H7 (cell line): ENCODE measurements at regions not wholly inside any gene's neighbourhood (a gene's known extent, or its start where the extent isn't known, plus 50 kb on each side); places are given as distances from the start of the nearest gene placed in this dataset.

Source experiments
- DNase-seq: peaks from one replicate; pipeline ENCODE4 v3.0.0; 2012
- H3K27me3 ChIP-seq: 2 replicates; pipeline ENCODE4 v1.6.0; 2011; ENCODE audit warnings: mild to moderate bottlenecking, low read length; ENCODE audit not compliant: control insufficient read depth, insufficient read depth
- H3K36me3 ChIP-seq: replicated peaks from 2 replicates; pipeline ENCODE4 v1.5.1; 2011; ENCODE audit warnings: low read length; ENCODE audit not compliant: control insufficient read depth, insufficient read depth
- H3K4me3 ChIP-seq: 2 replicates; pipeline ENCODE4 v1.5.1; 2011; ENCODE audit warnings: low read depth, mild to moderate bottlenecking, control low read depth, low read length, moderate library complexity; ENCODE audit not compliant: insufficient read depth

DNA sequence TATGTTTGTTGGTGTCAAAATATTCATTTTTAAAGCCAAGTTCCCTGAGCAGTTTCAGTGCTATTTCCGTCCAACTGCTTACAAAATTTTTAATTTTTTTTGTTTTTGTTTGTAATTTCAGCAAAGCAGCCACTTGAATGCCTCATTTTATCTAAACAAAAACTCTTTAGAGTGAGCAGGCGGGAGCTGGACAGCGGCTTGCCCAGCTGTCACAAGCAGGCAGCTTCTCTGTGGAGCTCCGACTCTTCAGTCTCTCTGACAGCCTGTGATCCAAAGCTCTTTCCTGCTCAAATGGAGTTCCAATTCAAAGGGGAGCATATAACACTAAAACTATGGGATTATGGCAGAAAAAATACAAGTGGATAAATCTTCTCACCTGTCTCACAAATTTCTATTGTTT, 618.3 kb upstream of the PCDH20 start:
- H3K36me3 ChIP-seq = no peaks in the 10 kb centered on the region
- DNase-seq = no peak
- no peaks in the 10 kb centered on the region for H3K27me3 ChIP-seq
- no peak overlapping the region for H3K4me3 ChIP-seq

DNA sequence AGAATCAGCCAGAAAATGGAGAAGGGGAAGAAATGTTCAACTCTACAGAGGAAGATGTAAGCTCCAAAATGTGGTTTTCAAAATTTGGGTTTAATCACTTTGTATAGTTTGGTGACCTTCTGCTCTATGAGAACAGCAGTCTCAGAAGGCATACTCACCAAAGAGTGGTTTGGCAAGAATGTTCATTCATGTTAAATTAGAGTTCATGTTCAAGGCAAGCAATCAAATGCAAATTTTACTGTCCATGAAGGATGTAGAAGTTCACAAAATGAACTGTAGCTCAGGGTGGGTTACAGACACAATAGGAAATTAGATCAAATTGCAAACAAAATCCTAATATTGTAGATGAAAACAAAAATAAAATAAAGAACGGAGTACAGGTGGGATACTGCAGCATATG, 606.7 kb upstream of the PCDH20 start:
- no peaks in the 10 kb centered on the region for H3K27me3 ChIP-seq

DNA sequence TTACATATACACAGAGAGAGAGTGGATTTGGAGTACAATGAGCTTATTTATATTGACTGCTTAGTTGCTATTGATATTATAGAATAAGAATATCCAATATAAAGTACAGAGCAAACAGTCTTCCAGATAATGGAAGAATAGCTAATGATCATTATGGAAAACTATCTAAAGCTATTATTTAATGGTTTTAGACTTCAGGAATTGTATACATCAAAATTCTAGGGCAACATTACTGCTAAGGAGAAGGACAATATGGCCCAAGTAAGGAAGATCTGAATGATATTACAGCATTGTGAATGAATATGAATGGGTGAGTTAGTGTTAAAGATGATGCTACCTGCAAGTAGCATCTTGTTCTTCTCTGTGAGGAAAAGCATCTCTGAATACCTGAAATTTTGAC, 604.2 kb upstream of the PCDH20 start:
- no peak overlapping the region for H3K4me3 ChIP-seq
- DNase-seq = no peak
- no peaks in the 10 kb centered on the region for H3K36me3 ChIP-seq
- H3K27me3 ChIP-seq = no peaks in the 10 kb centered on the region

More for the DNA sequence above, 606.7 kb upstream of the PCDH20 start:
- DNase-seq = no peak
- Histone ChIP-seq H3K36me3 (no peaks in the 10 kb centered on the region), H3K4me3 (no peak overlapping the region)

- H3K4me3 ChIP-seq = no peak overlapping the region
- no peak for DNase-seq
- H3K27me3 ChIP-seq = no peaks in the 10 kb centered on the region
- H3K36me3 ChIP-seq = no peaks in the 10 kb centered on the region
Measured at GRCh38 chr13:62014299-62014698, 598.6 kb upstream of the PCDH20 start.

DNA sequence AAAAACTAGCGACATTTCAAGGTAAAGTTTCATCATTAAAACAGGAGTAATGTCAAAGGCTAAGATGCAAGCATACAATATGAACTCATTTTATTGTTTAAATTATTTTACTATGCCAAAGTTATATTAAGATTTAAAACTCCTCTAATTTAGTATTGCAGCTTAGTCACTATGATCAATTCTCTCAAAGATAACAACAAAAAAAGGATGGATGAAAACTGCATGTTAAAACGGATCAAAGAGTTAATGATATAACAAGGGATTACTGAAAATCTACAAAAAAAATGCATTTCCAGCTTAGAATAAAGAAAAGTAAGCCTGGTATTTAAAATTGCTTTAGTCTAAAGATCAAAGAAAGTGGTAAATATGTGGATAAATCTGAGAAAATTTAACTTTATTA, 587.8 kb upstream of the PCDH20 start:
- Histone ChIP-seq H3K36me3 (no peaks in the 10 kb centered on the region), H3K4me3 (no peak overlapping the region), H3K27me3 (no peaks in the 10 kb centered on the region)
- no peak for DNase-seq

GRCh38 chr13:61994174-61994573, 578.5 kb upstream of the PCDH20 start:
- no peak for DNase-seq
- Histone ChIP-seq H3K27me3 (no peaks in the 10 kb centered on the region), H3K36me3 (no peaks in the 10 kb centered on the region), H3K4me3 (no peak overlapping the region)

- Histone ChIP-seq H3K36me3 (no peaks in the 10 kb centered on the region), H3K4me3 (no peak overlapping the region), H3K27me3 (no peaks in the 10 kb centered on the region)
- no peak for DNase-seq
Measured at GRCh38 chr13:61989978-61990377, 574.3 kb upstream of the PCDH20 start.

GRCh38 chr13:61988810-61989209, 573.2 kb upstream of the PCDH20 start:
- no peaks in the 10 kb centered on the region for H3K36me3 ChIP-seq
- H3K27me3 ChIP-seq = no peaks in the 10 kb centered on the region
- no peak for DNase-seq
- H3K4me3 ChIP-seq = no peak overlapping the region

GRCh38 chr13:61975001-61975400, 559.4 kb upstream of the PCDH20 start:
- no peaks in the 10 kb centered on the region for H3K36me3 ChIP-seq
- no peak for DNase-seq
- no peak overlapping the region for H3K4me3 ChIP-seq
- no peaks in the 10 kb centered on the region for H3K27me3 ChIP-seq

DNA sequence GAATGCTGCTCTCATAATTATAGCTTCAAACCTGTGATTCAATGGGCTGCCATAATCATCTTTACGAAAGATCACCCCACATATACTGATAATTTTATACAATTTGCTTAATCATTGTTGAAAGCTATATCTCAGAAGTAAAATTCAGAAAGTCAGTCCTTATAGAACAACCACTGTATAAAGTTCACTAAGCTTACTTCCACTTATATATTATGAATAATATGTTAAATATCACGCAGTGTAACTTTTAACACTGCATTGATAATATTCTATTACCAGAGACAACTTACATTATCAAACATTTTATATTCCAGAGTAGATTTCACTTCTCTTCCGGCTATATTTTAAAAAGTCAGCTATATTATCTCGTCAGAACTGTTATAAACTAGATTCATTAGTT, 550.1 kb upstream of the PCDH20 start:
- Histone ChIP-seq H3K36me3 (no peaks in the 10 kb centered on the region), H3K4me3 (no peak overlapping the region), H3K27me3 (no peaks in the 10 kb centered on the region)
- DNase-seq = no peak

DNA sequence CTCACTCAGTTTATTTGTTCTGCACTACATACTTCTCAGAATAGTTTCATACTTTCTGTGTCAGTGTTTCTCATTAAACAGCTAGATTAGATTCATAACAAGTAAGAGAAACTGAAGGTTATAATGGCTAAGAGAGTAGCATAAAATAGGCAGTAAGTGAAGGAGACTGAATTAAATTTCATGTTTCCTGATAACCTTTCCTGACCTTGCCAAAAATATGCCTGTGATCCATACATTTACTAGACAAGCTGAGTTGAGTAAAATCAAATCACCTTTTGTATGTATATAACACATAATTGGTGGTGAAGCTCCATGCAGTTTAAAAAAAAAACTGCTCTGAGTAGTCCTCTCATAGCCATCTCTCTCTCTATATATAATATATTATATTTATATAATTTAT, 545.3 kb upstream of the PCDH20 start:
- H3K27me3 ChIP-seq = no peaks in the 10 kb centered on the region
- no peaks in the 10 kb centered on the region for H3K36me3 ChIP-seq
- no peak overlapping the region for H3K4me3 ChIP-seq
- DNase-seq = no peak

- DNase-seq = peak; percentile 0
- H3K27me3 ChIP-seq = no peaks in the 10 kb centered on the region
- no peak overlapping the region for H3K4me3 ChIP-seq
- H3K36me3 ChIP-seq = no peaks in the 10 kb centered on the region
Measured at GRCh38 chr13:61954092-61954491, 538.4 kb upstream of the PCDH20 start.

DNA sequence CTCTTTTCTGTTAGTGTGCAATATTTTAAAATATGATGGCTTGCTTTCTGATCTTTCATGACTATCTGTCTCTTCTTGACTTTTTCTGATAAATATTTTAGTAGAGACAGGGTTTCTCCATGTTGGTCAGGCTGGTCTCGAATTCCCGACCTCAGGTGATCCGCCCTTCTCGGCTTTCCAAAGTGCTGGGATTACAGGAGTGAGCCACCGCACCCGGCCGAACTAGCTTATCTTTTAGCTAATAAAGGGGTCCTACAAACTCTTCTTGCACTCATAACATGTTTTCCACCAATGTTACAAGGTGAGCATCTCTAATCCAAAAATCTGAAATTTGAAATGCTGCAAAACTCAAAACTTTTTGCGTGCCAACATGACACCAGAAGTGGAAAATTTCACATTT, 535.2 kb upstream of the PCDH20 start:
- no peaks in the 10 kb centered on the region for H3K36me3 ChIP-seq
- no peaks in the 10 kb centered on the region for H3K27me3 ChIP-seq
- H3K4me3 ChIP-seq = no peak overlapping the region
- no peak for DNase-seq

DNA sequence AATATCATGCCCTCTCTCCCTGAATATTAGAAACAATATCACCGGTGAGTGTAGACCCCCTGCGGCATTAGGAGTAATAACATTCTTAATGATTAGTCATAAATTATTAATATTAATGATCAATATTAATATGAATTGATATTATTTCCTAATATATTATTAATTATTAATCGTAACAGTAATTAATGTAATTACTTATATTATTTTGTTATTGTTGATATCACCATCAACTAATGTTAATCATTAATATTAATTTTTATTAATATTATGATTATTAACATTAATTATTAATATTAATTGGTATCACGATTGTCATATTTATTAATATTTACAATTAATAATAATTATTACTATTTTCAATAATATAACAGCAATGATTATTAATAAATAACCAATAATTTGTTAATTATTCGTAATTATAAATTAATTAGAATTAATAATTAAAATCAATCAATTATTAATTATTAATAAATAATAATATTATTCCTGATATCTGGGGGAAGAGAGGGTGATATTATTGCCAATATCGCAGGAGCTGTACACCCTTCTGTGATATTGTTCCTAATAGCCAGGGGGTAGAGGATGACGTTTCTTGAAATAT, 528.8 kb upstream of the PCDH20 start:
- no peak overlapping the region for H3K4me3 ChIP-seq
- no peaks in the 10 kb centered on the region for H3K27me3 ChIP-seq
- H3K36me3 ChIP-seq = no peaks in the 10 kb centered on the region
- DNase-seq = no peak

DNA sequence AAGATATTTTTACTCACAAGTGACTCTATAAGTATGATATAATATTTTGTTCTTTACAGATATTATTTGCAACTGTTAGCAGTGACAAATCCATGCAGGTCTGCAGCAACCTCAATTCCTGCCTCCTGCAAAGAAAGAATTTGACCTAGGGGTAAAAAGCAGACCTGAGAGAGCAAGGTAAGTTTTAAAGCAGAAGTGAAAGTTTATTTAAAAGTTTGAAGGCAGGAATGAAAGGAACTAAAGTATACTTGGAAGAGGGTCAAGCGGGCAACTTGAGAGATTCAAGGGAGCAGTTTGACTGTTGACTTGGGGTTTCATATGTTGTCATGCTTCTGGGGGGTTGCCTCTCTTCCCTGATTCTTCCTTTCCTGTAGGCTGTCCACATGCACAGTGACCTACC, 520.1 kb upstream of the PCDH20 start:
- no peak for DNase-seq
- no peak overlapping the region for H3K4me3 ChIP-seq

DNA sequence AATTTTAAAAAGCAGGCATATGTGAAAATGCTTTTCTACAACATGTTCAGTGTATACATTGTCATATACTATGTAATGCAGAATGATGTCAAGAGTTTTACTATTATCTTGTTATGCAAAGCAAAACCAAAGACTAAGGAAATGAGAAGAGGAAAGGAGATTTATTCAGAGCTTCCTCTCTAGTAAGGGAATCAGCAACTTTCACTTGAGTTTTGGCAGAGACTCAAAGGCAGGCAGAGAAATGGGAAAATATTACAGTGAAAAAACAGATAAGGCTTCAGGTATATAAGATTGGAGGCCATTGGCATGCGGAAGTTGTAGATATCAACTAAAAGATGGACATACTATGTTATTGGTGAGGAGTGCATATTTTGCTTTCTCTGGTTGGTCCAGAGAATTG, 512.0 kb upstream of the PCDH20 start:
- H3K4me3 ChIP-seq = no peak overlapping the region
- no peak for DNase-seq
- H3K36me3 ChIP-seq = no peaks in the 10 kb centered on the region
- no peaks in the 10 kb centered on the region for H3K27me3 ChIP-seq

More for the DNA sequence above, 520.1 kb upstream of the PCDH20 start:
- H3K36me3 ChIP-seq = no peaks in the 10 kb centered on the region
- no peaks in the 10 kb centered on the region for H3K27me3 ChIP-seq
